ENCODE measurements at regions not wholly inside any gene's neighbourhood (a gene's known extent, or its start where the extent isn't known, plus 50 kb on each side); places are given as distances from the start of the nearest gene placed in this dataset.
"Not testable (repeated sequence)": the region's sequence is repeated elsewhere in the genome, so short reads cannot be mapped to it uniquely, and the experiment has no call there.

DNA sequence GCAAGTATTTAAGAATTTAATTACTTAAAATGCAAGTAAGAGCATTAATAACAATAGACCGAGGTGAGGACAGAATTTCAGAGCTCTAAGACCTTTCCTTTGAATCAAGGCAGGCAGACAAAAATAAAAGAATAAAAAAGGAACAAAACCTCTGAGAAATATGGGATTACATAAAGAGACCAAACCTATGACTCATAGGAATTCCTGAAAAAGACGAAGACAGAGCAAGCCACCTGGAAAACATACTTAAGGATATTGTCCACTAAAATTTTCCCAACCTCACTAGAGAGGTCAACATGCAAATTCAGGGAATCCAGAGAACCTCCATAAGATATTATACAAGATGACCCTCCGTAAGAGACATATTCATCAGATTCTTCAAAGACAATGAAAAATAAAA, 325.1 kb downstream of the AEBP2 start:
- Histone ChIP-seq H3K36me3 (no peaks in the 10 kb centered on the region), H3K9me3 (no peaks in the 10 kb centered on the region), H3K27me3 (no peaks in the 10 kb centered on the region), H3K4me3 (no peak overlapping the region), H3K27ac (no peak overlapping the region), H3K4me1 (peaks cover 0 to 11% (median 3%) of the 10 kb centered on the region in 4 donors)
- no peak for DNase-seq
- TF ChIP-seq CTCF (IDR thresholded peaks at IDR 0.05) = no peak
- intact Hi-C loops (cut with DNase I; ENCODE audit: low total_unique reads) = no loop called here

- Histone ChIP-seq H3K4me3 (no peak overlapping the region), H3K4me1 (peaks cover 0 to 18% (median 7%) of the 10 kb centered on the region in 4 donors), H3K36me3 (no peaks in the 10 kb centered on the region), H3K9me3 (no peaks in the 10 kb centered on the region), H3K27me3 (no peaks in the 10 kb centered on the region), H3K27ac (peak overlapping the region; percentile 55 to 64)
- intact Hi-C loops (cut with DNase I; ENCODE audit: low total_unique reads) = loop anchor here (10.0 kb wide), 1 partner anchor 593 kb away; the partner anchor contains the start of gene PDE3A
- TF ChIP-seq CTCF (IDR thresholded peaks at IDR 0.05) = peak in 1 of 2 experiments; percentile 23
- no peak for DNase-seq
These were observed 332.6 kb downstream of the AEBP2 start for GRCh38 chr12:19771858-19772257.

DNA sequence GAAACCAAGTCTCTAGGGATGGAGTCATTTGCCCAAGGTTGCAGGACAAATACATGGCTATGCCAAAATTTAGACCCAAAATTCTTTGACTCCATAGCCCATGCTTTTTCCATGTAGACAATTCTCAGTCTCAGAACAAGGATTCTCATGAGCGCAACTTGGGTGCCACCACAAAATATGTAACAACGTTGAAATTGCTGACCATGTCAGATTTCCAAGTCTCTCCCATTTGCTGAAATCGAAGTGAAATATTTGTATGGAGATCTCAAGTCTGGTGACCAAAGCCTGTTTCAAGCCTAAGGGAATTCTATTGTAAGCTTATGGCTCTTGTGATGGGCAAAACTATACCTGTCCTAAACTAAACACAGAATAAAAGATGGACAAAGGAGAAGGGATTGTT, 333.5 kb downstream of the AEBP2 start:
- peaks cover 0 to 23% (median 7%) of the 10 kb centered on the region in 4 donors for H3K4me1 ChIP-seq
- H3K4me3 ChIP-seq = no peak overlapping the region
- intact Hi-C loops (cut with DNase I; ENCODE audit: low total_unique reads) = loop anchor here (10.0 kb wide), 1 partner anchor 592 kb away; the partner anchor contains the start of gene PDE3A
- peak overlapping the region; percentile 55 to 64 for H3K27ac ChIP-seq
- no peaks in the 10 kb centered on the region for H3K9me3 ChIP-seq
- DNase-seq = no peak
- H3K27me3 ChIP-seq = no peaks in the 10 kb centered on the region
- no peaks in the 10 kb centered on the region for H3K36me3 ChIP-seq
- TF ChIP-seq CTCF (IDR thresholded peaks at IDR 0.05) = no peak

GRCh38 chr12:19775241-19775640, 335.9 kb downstream of the AEBP2 start:
- H3K36me3 ChIP-seq = no peaks in the 10 kb centered on the region
- no peaks in the 10 kb centered on the region for H3K27me3 ChIP-seq
- peak in 1 of 2 donors; percentile 79 for DNase-seq
- no peak for TF ChIP-seq CTCF (IDR thresholded peaks at IDR 0.05)
- peak overlapping the region; percentile 84 to 86 for H3K27ac ChIP-seq
- H3K4me3 ChIP-seq = peak overlapping the region; percentile 49 to 58
- H3K4me1 ChIP-seq = peaks cover 0 to 44% (median 26%) of the 10 kb centered on the region in 4 donors
- no peaks in the 10 kb centered on the region for H3K9me3 ChIP-seq
- intact Hi-C loops (cut with DNase I; ENCODE audit: low total_unique reads) = loop anchor here (10.0 kb wide), 1 partner anchor 590 kb away; the partner anchor contains the start of gene PDE3A

GRCh38 chr12:19775976-19776375, 336.7 kb downstream of the AEBP2 start:
- intact Hi-C loops (cut with DNase I; ENCODE audit: low total_unique reads) = loop anchor here (10.0 kb wide), 1 partner anchor 589 kb away; the partner anchor contains the start of gene PDE3A
- peaks cover 0 to 52% (median 28%) of the 10 kb centered on the region in 4 donors for H3K4me1 ChIP-seq
- peak in 1 of 2 donors; percentile 65 for DNase-seq
- H3K4me3 ChIP-seq = peak overlapping the region; percentile 49 to 58
- peak overlapping the region; percentile 84 to 86 for H3K27ac ChIP-seq
- not testable (repeated sequence) for H3K9me3 ChIP-seq, H3K27me3 ChIP-seq, H3K36me3 ChIP-seq

DNA sequence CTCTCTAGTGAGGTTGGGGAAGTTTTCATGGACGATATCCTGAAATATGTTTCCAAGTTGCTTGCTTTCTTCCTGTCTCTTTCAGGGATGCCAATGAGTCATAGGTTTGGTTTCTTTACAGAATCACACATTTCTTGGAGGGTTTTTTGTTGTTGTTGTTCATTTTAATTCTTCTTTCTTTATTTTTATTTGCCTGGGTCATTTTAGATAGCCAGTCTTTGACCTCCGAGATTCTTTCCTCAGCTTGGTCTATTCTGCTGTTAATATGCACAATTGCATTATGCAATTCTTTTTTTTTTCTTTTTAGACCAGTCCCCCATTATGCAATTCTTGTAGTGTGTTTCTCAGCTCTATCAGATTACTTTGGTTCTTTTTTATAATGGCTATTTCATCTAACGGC, 338.9 kb downstream of the AEBP2 start:
- Histone ChIP-seq H3K36me3 (no peaks in the 10 kb centered on the region), H3K9me3 (no peaks in the 10 kb centered on the region), H3K4me3 (peak overlapping the region; percentile 49 to 58), H3K4me1 (peaks cover 0 to 44% (median 21%) of the 10 kb centered on the region in 4 donors), H3K27ac (peak overlapping the region; percentile 84 to 86), H3K27me3 (no peaks in the 10 kb centered on the region)
- no peak for TF ChIP-seq CTCF (IDR thresholded peaks at IDR 0.05)
- no peak for DNase-seq
- intact Hi-C loops (cut with DNase I; ENCODE audit: low total_unique reads) = loop anchor here (10.0 kb wide), 1 partner anchor 587 kb away; the partner anchor contains the start of gene PDE3A
